Ishikawa (cell line): ENCODE measurements at regions not wholly inside any gene's neighbourhood (a gene's known extent, or its start where the extent isn't known, plus 50 kb on each side); places are given as distances from the start of the nearest gene placed in this dataset.

Source experiments
- EGR1 ChIP-seq: IDR thresholded peaks from 2 replicates; pipeline ENCODE4 v1.6.1; 2012
- RAD21 ChIP-seq: IDR thresholded peaks from 2 replicates; pipeline ENCODE4 v1.6.1; 2012; ENCODE audit warnings: low read depth
- YY1 ChIP-seq: IDR thresholded peaks from 2 replicates; pipeline ENCODE4 v1.6.1; 2012; ENCODE audit warnings: low read depth

- TF ChIP-seq YY1 (no peak), EGR1 (no peak), RAD21 (no peak)
Observed at GRCh38 chr1:90344963-90345730, 350.2 kb downstream of the ZNF326 start.
